NCI-H226 (cell line): ENCODE measurements at regions not wholly inside any gene's neighbourhood (a gene's known extent, or its start where the extent isn't known, plus 50 kb on each side); places are given as distances from the start of the nearest gene placed in this dataset.
"Not testable (repeated sequence)": the region's sequence is repeated elsewhere in the genome, so short reads cannot be mapped to it uniquely, and the experiment has no call there.

ENCODE experiments used
- DNase-seq: peaks from one replicate; pipeline ENCODE4 v3.0.0-alpha.2; 2015

- DNase-seq: no peak
These were observed 304.3 kb upstream of the CTNND2 start for GRCh38 chr5:12208366-12209100.

GRCh38 chr5:12204761-12205160 lies 300.5 kb upstream of the CTNND2 start:
- no peak for DNase-seq

- DNase-seq: no peak
These were observed 289.3 kb upstream of the CTNND2 start for GRCh38 chr5:12193536-12193935.

- no peak for DNase-seq
These were observed 278.8 kb upstream of the CTNND2 start for GRCh38 chr5:12183003-12183402.

GRCh38 chr5:12177851-12178250 lies 273.6 kb upstream of the CTNND2 start:
- no peak for DNase-seq

- DNase-seq: no peak
These were observed 273.0 kb upstream of the CTNND2 start for GRCh38 chr5:12177225-12177624.

GRCh38 chr5:12175914-12176585 lies 271.8 kb upstream of the CTNND2 start:
- no peak for DNase-seq

GRCh38 chr5:12174734-12175133 lies 270.5 kb upstream of the CTNND2 start:
- DNase-seq: no peak

GRCh38 chr5:12169536-12169935 lies 265.3 kb upstream of the CTNND2 start:
- DNase-seq: no peak

GRCh38 chr5:12162863-12163262 lies 258.6 kb upstream of the CTNND2 start:
- DNase-seq: no peak

- DNase-seq: no peak
These were observed 243.3 kb upstream of the CTNND2 start for GRCh38 chr5:12147513-12147912.

GRCh38 chr5:12141496-12141895 lies 237.2 kb upstream of the CTNND2 start:
- DNase-seq: no peak

GRCh38 chr5:12133520-12133919 lies 229.3 kb upstream of the CTNND2 start:
- DNase-seq: no peak

- DNase-seq: not testable (repeated sequence)
These were observed 226.8 kb upstream of the CTNND2 start for GRCh38 chr5:12131020-12131419.

- no peak for DNase-seq
These were observed 221.6 kb upstream of the CTNND2 start for GRCh38 chr5:12125895-12126294.

- no peak for DNase-seq
These were observed 215.4 kb upstream of the CTNND2 start for GRCh38 chr5:12119657-12120056.

- DNase-seq: no peak
These were observed 209.8 kb upstream of the CTNND2 start for GRCh38 chr5:12114075-12114474.

- no peak for DNase-seq
These were observed 208.8 kb upstream of the CTNND2 start for GRCh38 chr5:12113062-12113461.

GRCh38 chr5:12111261-12111660 lies 207.0 kb upstream of the CTNND2 start:
- no peak for DNase-seq

GRCh38 chr5:12110629-12111028 lies 206.4 kb upstream of the CTNND2 start:
- DNase-seq: no peak

- DNase-seq: no peak
These were observed 204.9 kb upstream of the CTNND2 start for GRCh38 chr5:12109075-12109688.

- DNase-seq: no peak
These were observed 197.9 kb upstream of the CTNND2 start for GRCh38 chr5:12102151-12102550.

GRCh38 chr5:12100542-12100941 lies 196.3 kb upstream of the CTNND2 start:
- no peak for DNase-seq

GRCh38 chr5:12099296-12099695 lies 195.1 kb upstream of the CTNND2 start:
- no peak for DNase-seq
